ENCODE measurements at regions not wholly inside any gene's neighbourhood (a gene's known extent, or its start where the extent isn't known, plus 50 kb on each side); places are given as distances from the start of the nearest gene placed in this dataset.

DNA sequence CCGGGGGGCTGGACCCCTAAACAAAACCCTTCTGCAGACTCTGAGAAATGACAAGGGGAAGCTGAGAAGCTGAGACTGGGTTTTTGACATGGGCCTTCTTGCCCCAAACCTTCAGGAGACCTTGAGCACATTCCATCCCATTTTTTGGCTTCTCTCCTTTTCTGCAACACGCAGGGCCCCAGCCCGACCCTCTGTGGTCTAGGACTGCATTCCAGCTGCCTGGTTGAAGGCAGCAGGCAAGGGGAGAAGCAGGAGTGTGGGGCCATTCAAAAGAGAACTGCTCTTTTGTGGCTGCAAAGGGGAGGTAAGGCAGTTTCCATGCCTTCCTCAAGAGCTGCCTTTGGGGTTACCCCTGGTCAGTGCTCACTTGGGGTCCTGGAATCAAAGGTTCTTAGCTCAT is 263.0 kb downstream of the TLE3 start:
- intact Hi-C loops (cut with DNase I, micrococcal nuclease): no loop called here
- DNase-seq: no peak
- no peak for TF ChIP-seq CTCF (IDR thresholded peaks at IDR 0.05)

DNA sequence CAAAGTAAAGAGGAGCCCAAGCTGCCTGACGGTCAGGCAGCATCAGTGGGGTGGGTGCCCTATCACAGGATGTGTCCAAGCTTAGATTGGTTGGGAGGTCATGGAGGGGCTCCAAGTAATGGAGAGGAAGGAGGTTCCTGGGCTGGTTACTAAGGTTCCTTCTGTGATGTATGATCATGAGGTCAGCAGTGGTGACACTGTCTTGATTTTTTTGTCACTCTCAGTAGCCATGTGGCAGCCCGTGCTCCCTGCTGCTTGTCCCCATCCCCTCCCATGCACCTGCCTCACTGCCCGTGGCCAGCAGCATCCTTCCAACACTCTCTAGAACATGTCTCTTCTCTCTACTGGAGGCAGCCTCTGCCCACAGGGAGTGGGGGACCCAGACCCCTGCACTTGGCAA is 261.7 kb downstream of the TLE3 start:
- Histone ChIP-seq H3K4me3 (no peak overlapping the region), H3K36me3 (ENCODE audit: low read depth) (no peaks in the 10 kb centered on the region), H3K9me3 (no peaks in the 10 kb centered on the region), H3K4me1 (ENCODE audit: low read depth) (no peaks in the 10 kb centered on the region)
- ATAC-seq (no peak), DNase-seq (no peak)
- TF ChIP-seq CTCF (IDR thresholded peaks at IDR 0.05): no peak
- intact Hi-C loops (cut with DNase I, micrococcal nuclease): no loop called here

More for the DNA sequence above, 263.0 kb downstream of the TLE3 start:
- Histone ChIP-seq H3K4me3 (no peak overlapping the region), H3K9me3 (no peaks in the 10 kb centered on the region), H3K4me1 (ENCODE audit: low read depth) (no peaks in the 10 kb centered on the region), H3K36me3 (ENCODE audit: low read depth) (no peaks in the 10 kb centered on the region)
- ATAC-seq: no peak

GRCh38 chr15:69836526-69837230 is 261.0 kb downstream of the TLE3 start:
- H3K9me3 ChIP-seq: no peaks in the 10 kb centered on the region
- intact Hi-C loops (cut with DNase I, micrococcal nuclease): no loop called here
- DNase-seq (no peak), ATAC-seq (no peak)
- no peaks in the 10 kb centered on the region for H3K36me3 ChIP-seq (ENCODE audit: low read depth)
- H3K4me1 ChIP-seq (ENCODE audit: low read depth): no peaks in the 10 kb centered on the region
- no peak for TF ChIP-seq CTCF (IDR thresholded peaks at IDR 0.05)
- no peak overlapping the region for H3K4me3 ChIP-seq

DNA sequence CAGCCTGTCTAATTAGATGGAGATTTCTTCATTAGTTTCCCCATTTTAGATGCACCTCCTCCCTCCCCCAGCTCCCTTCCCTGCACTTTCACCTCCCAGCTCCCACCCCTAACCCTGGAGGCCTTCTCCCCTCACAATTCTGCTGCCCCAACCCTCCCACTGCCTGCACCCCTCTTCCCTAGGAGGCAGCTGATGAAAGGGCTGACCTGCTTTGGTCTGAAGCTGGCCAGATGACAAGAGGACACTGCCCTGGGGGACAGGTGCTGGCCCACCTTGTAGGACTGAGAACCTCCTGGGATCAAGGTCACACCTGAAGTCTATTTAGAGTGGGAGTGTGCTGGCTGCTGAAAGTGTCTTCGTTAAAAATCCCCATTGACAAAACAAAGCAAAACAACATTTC is 259.4 kb downstream of the TLE3 start:
- Histone ChIP-seq H3K36me3 (ENCODE audit: low read depth) (no peaks in the 10 kb centered on the region), H3K4me1 (ENCODE audit: low read depth) (no peaks in the 10 kb centered on the region), H3K4me3 (no peak overlapping the region), H3K9me3 (no peaks in the 10 kb centered on the region)
- ATAC-seq: no peak
- TF ChIP-seq CTCF (IDR thresholded peaks at IDR 0.05): no peak
- intact Hi-C loops (cut with DNase I, micrococcal nuclease): no loop called here
- DNase-seq: no peak

- no peaks in the 10 kb centered on the region for H3K36me3 ChIP-seq (ENCODE audit: low read depth)
- no peak for TF ChIP-seq CTCF (IDR thresholded peaks at IDR 0.05)
- intact Hi-C loops (cut with DNase I, micrococcal nuclease): no loop called here
- H3K9me3 ChIP-seq: no peaks in the 10 kb centered on the region
- no peak overlapping the region for H3K4me3 ChIP-seq
- DNase-seq (no peak), ATAC-seq (peak; percentile 34)
- no peaks in the 10 kb centered on the region for H3K4me1 ChIP-seq (ENCODE audit: low read depth)
Observed at GRCh38 chr15:69838994-69839393, 258.7 kb downstream of the TLE3 start.

All from mucosa of descending colon (tissue), 3 donors.